Retinal pigment epithelial cell (primary cell): ENCODE measurements at regions not wholly inside any gene's neighbourhood (a gene's known extent, or its start where the extent isn't known, plus 50 kb on each side); places are given as distances from the start of the nearest gene placed in this dataset.

Experiments used
- DNase-seq: peaks from one replicate; pipeline ENCODE4 v3.0.0-alpha.2; 2010; ENCODE audit warnings: low read depth
- H3K4me3 ChIP-seq: 2 replicates; pipeline ENCODE4 v1.5.1; 2011; ENCODE audit warnings: mild to moderate bottlenecking, low read length, control low read depth, moderate library complexity
- TF ChIP-seq, protein P1 (sequence below): conservative IDR thresholded peaks from 2 replicates; pipeline ENCODE4 v1.5.1; 2011; ENCODE audit warnings: low read depth, low read length, control low read depth, inconsistent platforms

GRCh38 chr21:35491920-35492678 lies 443.0 kb upstream of the RUNX1 start:
- H3K4me3 ChIP-seq: no peak overlapping the region
- TF ChIP-seq, protein P1, sequence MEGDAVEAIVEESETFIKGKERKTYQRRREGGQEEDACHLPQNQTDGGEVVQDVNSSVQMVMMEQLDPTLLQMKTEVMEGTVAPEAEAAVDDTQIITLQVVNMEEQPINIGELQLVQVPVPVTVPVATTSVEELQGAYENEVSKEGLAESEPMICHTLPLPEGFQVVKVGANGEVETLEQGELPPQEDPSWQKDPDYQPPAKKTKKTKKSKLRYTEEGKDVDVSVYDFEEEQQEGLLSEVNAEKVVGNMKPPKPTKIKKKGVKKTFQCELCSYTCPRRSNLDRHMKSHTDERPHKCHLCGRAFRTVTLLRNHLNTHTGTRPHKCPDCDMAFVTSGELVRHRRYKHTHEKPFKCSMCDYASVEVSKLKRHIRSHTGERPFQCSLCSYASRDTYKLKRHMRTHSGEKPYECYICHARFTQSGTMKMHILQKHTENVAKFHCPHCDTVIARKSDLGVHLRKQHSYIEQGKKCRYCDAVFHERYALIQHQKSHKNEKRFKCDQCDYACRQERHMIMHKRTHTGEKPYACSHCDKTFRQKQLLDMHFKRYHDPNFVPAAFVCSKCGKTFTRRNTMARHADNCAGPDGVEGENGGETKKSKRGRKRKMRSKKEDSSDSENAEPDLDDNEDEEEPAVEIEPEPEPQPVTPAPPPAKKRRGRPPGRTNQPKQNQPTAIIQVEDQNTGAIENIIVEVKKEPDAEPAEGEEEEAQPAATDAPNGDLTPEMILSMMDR: no peak
- DNase-seq: no peak

GRCh38 chr21:35491114-35491513 lies 442.0 kb upstream of the RUNX1 start:
- H3K4me3 ChIP-seq: no peak overlapping the region
- TF ChIP-seq, protein P1: no peak
- DNase-seq: no peak

- H3K4me3 ChIP-seq: no peak overlapping the region
- no peak for DNase-seq
- TF ChIP-seq, protein P1: no peak
Measured at GRCh38 chr21:35489389-35489980, 440.4 kb upstream of the RUNX1 start.

- DNase-seq: no peak
- TF ChIP-seq, protein P1: no peak
Measured at GRCh38 chr21:35488946-35489345, 439.8 kb upstream of the RUNX1 start.

DNA sequence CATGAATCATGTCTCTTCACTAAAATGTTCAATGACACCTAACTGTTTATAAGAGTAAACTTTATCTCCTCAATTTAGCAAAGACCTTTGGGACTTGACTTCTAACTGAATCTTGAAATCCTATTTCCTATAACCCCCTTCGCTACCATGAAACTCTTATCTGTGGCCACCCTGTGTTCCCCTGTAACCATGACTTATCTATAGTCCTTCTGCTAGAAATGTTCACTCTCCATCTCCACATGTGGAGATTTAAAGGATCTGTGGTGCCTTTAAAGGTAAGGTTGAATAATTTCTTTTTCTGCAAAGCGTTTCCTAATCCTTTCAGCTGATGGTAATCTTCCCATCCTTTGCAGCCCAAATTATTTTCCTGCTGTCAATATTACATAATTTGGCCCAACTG lies 436.3 kb upstream of the RUNX1 start:
- no peak overlapping the region for H3K4me3 ChIP-seq
- TF ChIP-seq, protein P1: no peak
- DNase-seq: no peak

More at GRCh38 chr21:35488946-35489345, 439.8 kb upstream of the RUNX1 start:
- no peak overlapping the region for H3K4me3 ChIP-seq

GRCh38 chr21:35484851-35485250 lies 435.7 kb upstream of the RUNX1 start:
- TF ChIP-seq, protein P1: no peak
- no peak for DNase-seq
- no peak overlapping the region for H3K4me3 ChIP-seq

GRCh38 chr21:35484032-35484431 lies 434.9 kb upstream of the RUNX1 start:
- no peak for DNase-seq
- TF ChIP-seq, protein P1: no peak

More at GRCh38 chr21:35484032-35484431, 434.9 kb upstream of the RUNX1 start:
- H3K4me3 ChIP-seq: no peak overlapping the region
